ENCODE measurements at regions not wholly inside any gene's neighbourhood (a gene's known extent, or its start where the extent isn't known, plus 50 kb on each side); places are given as distances from the start of the nearest gene placed in this dataset.

DNA sequence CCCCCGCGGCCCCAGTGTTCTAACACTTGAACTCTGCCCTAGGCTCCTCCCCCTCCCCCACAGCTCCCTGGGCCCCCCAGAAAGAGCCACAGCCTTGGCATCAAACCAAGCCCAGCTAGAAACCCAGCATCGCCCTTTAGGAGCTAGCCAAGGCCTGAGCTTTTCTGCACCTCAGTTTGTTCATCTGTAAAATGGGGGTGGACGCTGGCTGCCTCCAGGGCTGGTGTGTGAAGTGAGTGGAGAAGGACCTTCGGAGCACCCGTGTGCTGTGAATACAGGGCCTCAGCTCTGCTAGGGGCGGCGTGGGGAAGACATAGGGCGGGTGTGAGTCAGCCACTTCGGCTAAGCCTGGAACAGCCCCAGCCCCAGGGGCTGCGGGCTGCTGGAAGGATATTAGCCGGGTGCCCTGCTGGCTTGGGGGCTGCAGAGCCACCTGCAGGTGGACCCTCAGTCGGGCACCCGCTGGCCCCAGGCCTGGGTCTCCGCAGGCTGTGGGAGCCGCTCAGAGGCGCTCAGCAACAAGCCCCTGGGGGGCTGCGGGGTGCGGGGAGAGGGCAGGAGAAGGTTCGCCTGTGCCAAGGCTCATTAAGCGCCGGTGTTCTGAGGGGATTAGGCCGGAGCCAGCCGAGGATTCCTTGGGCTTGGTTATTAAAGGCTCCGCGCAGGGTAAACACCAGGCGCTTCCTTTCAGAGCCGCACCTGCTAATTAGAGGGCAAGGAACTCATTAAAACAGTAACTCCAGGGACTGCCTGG, 217.0 kb upstream of the CIBAR2 start:
- no peak for FAIRE-seq

DNA sequence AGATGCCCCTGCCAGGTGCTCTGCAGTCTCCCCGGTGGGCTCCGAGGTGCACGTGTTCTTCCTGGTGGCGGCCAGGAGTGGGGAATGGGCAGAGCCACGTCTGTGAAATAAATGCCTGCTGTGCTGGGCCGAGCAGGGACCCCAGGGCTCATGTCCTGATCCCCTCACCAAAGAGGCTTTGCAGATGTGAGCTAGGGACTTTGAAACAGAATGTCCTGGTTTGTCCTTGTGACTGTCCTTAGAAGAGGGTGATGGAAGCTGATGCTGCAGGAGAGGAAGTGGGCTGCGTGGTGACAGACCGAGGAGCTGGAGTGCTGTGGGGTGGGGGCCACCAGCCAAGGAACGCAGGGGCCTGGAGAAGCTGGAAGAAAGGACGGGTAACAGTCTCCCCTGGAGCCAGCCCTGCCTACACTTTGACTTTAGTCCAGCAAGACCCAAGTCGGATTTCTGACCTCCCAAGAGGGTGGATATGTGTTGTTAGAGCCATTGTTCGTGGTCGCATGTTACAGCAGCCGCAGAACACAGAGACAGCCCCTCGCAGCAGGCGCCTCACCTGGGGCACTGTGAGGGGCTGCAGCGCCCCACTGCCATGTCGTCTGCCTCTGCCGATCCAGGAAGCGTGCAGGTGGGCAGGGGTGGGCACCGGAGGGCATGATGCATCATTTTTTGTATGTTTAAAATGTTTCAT, 217.9 kb upstream of the CIBAR2 start:
- no peak for FAIRE-seq

GRCh38 chr16:85330694-85331188, 218.5 kb upstream of the CIBAR2 start:
- FAIRE-seq = no peak

DNA sequence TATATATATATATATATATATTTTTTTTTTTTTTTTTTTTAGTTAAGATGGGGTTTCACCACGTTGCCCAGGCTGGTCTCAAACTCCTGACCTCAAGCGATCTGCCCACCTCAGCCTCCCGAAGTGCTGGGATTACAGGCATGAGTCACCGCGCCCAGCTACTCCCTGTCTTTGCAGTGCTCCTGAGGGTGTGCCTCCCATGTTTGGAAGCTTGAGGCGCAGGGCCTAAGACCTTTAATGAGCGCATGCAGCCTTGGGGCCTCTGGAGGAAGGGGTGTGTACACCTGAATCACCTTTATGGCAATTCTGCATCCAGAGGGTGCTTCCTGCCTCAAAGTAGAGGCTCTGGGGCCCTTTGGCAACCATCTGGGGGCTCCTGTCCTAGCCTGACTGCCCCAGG, 219.4 kb upstream of the CIBAR2 start:
- no peak for FAIRE-seq

DNA sequence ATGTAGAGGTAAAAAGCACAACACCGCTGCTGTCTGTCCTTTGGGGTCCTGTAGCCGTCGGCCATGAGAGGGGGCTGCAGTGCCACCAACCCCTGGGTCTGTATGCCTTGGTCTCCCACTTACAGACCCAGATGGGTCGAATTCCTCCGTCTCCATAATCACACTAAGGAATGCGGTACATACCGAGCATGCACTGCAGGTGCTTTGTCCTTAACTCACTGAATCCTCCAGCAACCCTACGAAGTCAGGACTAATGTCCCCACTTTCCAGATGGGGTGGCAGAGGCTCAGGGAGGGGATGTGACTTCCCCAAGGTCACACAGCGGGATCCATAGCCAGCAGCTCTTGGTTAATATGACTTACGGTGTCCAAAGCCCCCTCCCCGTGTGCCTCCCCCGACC, 219.9 kb upstream of the CIBAR2 start:
- FAIRE-seq = no peak

GRCh38 chr16:85333337-85333736, 221.1 kb upstream of the CIBAR2 start:
- FAIRE-seq = no peak

GRCh38 chr16:85333744-85334640, 221.7 kb upstream of the CIBAR2 start:
- FAIRE-seq = no peak

- FAIRE-seq = no peak
Measured at GRCh38 chr16:85334718-85335583, 222.7 kb upstream of the CIBAR2 start.

GRCh38 chr16:85335584-85336491, 223.6 kb upstream of the CIBAR2 start:
- FAIRE-seq = no peak

- FAIRE-seq = no peak
Measured at GRCh38 chr16:85337910-85338637, 225.8 kb upstream of the CIBAR2 start.

DNA sequence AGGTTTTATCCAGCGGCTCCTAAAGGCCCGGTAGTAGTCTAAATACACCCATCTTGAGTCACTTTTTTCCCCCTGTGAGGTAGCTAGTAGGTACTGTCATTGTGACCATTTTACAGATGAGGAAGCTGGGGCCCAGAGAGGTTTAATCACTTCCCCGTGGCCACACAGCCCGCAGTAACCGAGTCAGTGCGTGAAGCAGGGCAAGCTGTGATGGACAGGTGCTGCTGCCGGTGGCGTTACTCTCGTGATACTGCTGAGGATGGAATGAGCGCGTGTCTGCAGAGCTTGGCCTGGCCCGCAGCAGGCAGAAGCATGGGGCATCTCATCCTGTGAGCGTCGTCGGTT, 226.3 kb upstream of the CIBAR2 start:
- FAIRE-seq = no peak

DNA sequence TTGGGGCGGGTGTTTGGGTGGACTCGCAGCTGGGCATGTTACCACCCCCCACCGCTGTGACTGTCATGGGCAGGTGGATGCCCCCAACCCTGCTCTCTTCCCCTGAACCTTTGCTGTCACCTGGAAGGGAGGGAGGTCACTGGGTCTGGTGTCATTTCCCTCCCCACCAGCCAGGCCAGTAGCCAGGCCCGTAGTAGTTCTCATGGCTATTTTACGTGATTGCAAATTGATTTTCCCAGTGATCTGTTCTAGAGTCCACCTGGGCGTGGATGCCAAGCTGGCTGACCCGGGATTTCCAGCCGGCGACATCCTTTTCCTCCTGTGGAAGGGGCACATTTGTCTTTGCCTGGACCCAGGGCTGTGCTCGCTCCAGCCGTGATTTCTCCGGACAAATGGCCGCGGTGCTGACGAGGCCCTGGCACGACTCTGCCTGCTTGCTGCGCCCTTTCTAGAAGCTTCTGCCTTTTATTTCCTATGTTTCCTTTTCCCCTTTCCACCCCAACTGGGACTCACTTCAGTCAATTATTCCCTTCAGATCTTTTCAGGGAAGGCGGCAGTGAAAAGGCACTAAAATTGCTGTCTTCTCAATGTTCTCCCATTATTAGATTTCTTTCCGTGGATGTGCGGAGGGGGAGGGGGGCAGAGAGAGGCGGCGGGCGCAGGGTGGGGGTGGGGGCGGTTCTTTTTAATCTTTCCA, 226.9 kb upstream of the CIBAR2 start:
- no peak for FAIRE-seq

GRCh38 chr16:85341972-85342695, 229.9 kb upstream of the CIBAR2 start:
- FAIRE-seq = no peak

DNA sequence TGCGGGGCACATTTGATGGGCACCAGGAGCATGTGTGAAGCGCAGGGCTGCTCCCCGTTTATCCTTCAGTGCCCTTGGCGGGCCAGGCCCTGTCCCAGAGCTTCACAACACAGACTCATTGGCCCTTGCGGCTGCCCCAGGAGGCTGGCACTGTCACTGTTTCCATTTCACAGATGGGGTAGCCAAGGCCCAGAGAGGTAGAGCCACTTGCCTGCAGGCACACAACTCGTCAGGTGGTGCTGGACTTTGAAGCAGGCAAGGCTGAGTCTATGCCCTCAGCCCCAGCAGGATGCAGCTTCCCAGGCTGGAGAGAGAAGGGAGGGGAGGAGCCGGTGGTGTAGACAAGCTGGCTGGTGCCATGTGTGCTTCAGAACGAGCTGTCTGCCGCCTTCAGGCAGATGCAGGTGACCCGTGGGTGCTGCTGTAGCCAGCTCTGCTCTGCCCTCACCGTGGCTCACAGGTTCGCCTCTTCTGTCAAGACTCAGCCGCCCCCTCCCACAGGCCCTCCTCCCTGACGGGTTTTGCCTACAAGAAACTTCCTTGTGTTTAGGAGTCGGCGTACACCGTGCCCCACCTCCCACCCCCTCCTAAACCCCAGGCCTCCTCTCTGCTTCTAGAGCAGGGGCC, 232.3 kb upstream of the CIBAR2 start:
- FAIRE-seq = no peak

DNA sequence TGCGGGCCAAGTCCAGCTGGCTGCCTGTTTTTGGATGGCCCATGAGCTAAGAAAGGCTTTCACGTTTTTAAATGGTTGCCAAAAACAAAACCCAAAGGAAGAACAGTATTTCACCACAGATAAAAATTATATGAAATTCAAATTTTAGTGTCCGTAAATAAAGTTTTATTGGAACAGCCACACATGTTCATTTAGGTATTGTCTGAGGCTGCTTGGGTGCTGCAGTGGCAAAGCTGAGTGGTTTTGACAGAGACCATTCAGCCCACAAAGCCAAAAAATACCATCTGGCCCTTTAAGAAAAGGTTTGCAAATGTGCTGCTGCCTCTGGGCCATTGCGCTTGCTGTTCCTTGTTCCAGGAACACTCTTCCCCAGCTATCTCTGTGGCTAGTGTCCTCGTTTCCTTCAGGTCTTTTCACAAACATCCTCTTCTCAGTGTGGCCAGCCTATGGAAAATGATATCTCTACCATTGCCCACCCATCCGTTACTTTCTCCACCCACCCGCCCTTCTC, 232.9 kb upstream of the CIBAR2 start:
- no peak for FAIRE-seq

DNA sequence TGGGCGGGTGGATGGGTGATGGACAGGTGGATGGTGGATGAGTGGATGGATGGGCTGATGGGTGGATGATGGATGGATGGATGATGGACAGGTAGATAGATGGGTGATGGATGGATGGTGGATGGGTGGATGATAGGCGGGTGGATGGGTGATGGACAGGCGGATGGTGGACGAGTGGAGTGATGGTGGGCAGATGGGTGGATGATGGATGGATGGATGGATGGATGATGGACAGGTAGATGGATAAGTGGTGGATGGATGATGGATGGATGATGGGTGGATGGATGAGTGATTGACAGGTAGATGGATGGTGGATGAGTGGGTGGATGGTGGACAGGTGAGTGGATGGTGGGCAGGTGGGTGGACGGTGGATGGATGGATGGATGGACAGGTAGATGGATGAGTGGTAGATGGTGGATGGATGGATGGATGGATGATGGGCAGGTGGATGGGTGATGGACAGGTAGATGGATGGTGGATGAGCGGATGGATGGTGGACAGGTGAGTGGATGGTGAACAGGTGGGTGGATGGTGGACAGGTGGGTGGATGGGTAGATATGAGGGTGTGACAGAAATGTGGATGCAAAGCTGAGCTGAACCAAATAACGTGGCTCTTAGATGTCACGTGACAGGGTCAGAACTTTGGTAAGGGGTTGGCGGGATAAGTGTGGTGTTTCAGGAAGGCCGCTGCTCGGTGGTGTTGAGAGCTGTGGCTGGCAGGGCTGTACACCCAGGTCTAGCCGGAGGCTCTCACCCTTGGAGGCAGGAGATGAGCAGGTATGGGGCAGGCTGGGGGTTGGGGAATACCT, 234.3 kb upstream of the CIBAR2 start:
- no peak for FAIRE-seq

GRCh38 chr16:85347213-85347591, 234.9 kb upstream of the CIBAR2 start:
- FAIRE-seq = no peak

Measured in islet of Langerhans (tissue), 1 donor.